Cardiac fibroblast (primary cell): ENCODE measurements at regions not wholly inside any gene's neighbourhood (a gene's known extent, or its start where the extent isn't known, plus 50 kb on each side); places are given as distances from the start of the nearest gene placed in this dataset.
A peak's percentile ranks its signal among the peaks of the same experiment; 100 is the strongest.

Source experiments
- DNase-seq, 2 donors: peaks; one replicate each; pipeline versions ENCODE4 v3.0.0 to v3.0.0-alpha.2; 2010; ENCODE audit warnings: low read depth in 2 of 2
- H3K4me3 ChIP-seq, 2 donors: replicated peaks in 1 of 2; 1 replicate in 1 of 2; 2 replicates in 1 of 2; pipeline ENCODE4 v1.5.1; 2011; ENCODE audit warnings: low read depth in 2 of 2, low read length in 2 of 2, mild to moderate bottlenecking in 2 of 2, moderate library complexity in 1 of 2
- CTCF ChIP-seq: IDR thresholded peaks from one replicate; pipeline ENCODE4 v1.5.1; 2011; ENCODE audit warnings: low read depth, mild to moderate bottlenecking, low read length, inconsistent platforms

GRCh38 chr19:46958532-46958931 lies 61.1 kb upstream of the NPAS1 start:
- DNase-seq = peak; percentile 64 to 86
- no peak for TF ChIP-seq CTCF
- no peak overlapping the region for H3K4me3 ChIP-seq

GRCh38 chr19:46959894-46960556 lies 59.6 kb upstream of the NPAS1 start:
- no peak overlapping the region for H3K4me3 ChIP-seq
- DNase-seq = no peak
- TF ChIP-seq CTCF = no peak

- no peak overlapping the region for H3K4me3 ChIP-seq
- DNase-seq = no peak
- no peak for TF ChIP-seq CTCF
These were observed 57.5 kb upstream of the NPAS1 start for GRCh38 chr19:46962030-46962570.

GRCh38 chr19:46963093-46963734 lies 56.4 kb upstream of the NPAS1 start:
- TF ChIP-seq CTCF = no peak
- H3K4me3 ChIP-seq = no peak overlapping the region
- peak; percentile 96 for DNase-seq

GRCh38 chr19:46967578-46968032 lies 52.0 kb upstream of the NPAS1 start:
- no peak overlapping the region for H3K4me3 ChIP-seq
- no peak for DNase-seq
- no peak for TF ChIP-seq CTCF
